HG02610 (cell line): ENCODE measurements at regions not wholly inside any gene's neighbourhood (a gene's known extent, or its start where the extent isn't known, plus 50 kb on each side); places are given as distances from the start of the nearest gene placed in this dataset.
"Not testable (repeated sequence)": the region's sequence is repeated elsewhere in the genome, so short reads cannot be mapped to it uniquely, and the experiment has no call there.

Experiments used
- ATAC-seq: cut with Tn5 transposase; IDR thresholded peaks from one replicate; pipeline ENCODE4 v1.9.1; 2021; ENCODE audit warnings: mild to moderate bottlenecking, moderate library complexity; ENCODE audit not compliant: unreplicated experiment

DNA sequence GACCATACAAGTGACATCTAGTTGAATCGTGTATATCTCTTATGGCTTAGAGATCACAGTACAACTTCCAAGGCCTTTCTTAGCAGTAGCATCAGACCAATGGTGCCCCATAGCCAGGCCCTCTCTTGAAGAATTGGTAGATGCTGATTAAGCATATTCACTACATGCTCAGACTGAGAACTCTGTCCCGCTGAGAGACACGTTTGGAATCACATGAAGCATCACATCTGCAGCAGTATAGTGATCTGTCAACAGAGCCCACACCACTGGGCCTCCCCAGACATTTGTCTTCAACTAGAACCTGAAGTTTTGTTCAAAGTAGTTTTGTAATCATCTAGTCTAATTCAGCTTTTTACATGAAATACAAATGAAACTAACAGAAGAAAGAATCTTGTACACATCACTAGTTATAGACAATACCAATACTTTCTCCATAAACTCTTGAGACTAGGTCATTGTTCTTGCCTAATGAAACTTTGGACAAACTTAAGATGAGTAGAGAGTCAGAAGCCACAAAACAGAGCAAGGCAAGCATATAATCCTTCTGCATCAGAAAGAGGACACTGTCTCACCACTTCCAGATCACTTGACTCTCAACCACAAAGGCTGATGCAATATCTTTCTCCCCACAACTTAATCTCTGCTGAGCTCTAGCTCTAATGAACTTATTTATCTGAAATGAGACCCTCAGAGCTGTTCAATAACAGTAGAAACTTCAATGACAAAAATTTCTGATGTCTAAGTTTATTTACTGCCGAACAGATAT lies 182.7 kb downstream of the TBX18 start:
- no peak for ATAC-seq

DNA sequence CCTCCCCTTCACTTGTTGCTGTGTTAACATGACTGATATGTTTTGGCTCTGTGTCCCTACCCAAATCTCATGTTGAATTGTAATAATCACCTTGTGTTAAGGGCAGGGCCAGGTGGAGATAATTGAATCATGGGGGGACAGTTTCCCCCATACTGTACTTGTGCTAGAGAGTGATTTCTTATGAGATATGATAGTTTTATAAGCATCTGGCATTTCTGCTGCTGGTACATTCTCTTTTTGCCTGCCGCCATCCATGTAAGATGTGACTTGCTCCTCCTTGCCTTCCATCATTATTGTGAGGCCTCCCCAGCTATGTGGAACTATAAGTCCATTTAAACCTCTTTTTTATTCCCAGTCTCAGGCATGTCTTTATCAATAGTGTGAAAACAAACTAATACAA lies 185.0 kb downstream of the TBX18 start:
- ATAC-seq, result no peak

DNA sequence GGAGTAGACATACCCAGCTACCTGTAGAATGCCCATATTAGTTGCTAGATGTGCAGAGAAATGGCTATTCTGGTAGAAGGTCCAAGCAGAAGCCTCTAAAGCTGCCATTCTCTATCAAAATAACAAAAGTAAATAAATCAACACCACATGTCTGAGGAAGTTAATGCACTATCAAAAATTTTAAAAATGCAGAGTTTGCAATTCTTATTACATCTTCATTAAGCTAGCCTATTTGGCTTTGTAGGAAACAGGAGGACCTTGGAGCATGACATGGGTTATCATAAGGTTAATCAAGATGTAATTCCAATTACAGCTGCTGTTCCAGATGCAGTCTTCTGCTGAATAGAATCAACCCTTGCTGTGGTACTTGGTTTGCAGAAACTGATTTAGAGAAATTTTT lies 188.4 kb downstream of the TBX18 start:
- ATAC-seq, result no peak

- ATAC-seq, result peak; percentile 98
These were observed 189.1 kb downstream of the TBX18 start for GRCh38 chr6:84575264-84575663.

DNA sequence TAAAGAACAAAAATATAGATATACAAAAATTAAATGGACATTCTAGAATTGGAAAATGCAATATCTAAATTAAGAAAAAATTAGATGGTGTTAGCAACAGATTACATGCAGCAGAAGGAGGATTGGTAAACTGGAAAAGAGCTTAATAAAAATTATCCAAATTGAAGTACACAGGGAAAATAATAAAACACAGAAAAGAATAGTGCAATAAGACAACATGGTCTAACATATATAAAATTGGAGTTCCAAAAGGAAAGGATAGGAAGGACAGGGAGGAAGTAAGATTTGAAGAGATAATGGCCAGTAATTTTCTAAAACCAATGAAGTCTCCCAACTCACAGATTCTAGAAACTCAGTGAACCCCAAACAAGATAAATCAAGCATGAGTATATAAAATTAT lies 194.5 kb downstream of the TBX18 start:
- ATAC-seq, result no peak

DNA sequence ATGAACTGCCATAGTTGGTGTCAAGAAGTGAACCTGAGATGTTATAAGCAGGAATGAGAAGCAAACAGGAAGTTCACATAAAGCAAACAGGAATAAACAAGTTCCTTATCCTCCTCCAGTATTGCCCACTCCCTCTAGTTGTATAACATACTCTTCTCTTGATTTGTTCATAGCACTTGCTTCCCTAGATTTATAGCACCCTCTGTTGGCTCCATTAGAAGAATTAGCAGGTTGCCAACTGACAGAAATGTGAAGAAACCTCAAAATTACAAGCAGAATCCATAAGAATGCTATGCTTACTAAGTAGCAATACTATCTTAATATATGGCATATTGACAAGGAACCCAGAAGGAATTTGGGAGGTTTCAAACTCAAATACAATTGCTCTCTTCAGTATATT lies 195.4 kb downstream of the TBX18 start:
- no peak for ATAC-seq

- ATAC-seq, result not testable (repeated sequence)
These were observed 198.7 kb downstream of the TBX18 start for GRCh38 chr6:84565718-84566117.

GRCh38 chr6:84560436-84561390 lies 203.7 kb downstream of the TBX18 start:
- ATAC-seq, result no peak

- ATAC-seq, result no peak
These were observed 207.7 kb downstream of the TBX18 start for GRCh38 chr6:84556541-84557335.

DNA sequence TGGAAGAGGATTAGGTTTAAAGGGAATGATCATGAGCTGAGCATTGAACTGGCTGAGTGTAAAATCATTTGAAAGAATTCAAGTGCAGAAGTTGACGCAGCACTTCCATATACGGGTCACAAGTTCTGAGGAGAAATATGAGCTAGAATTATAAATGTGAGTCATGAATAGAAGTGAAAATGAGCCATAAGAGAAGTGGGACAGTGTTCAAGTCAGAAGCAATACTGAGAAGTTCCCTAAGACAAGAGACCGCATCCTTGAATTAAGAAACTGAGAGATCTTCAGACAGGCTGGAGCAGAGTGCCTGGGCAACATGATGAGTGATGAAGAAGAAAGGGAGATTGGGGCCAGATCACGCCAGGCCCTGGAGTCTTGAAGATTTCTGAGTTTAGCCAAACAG lies 209.7 kb downstream of the TBX18 start:
- no peak for ATAC-seq

DNA sequence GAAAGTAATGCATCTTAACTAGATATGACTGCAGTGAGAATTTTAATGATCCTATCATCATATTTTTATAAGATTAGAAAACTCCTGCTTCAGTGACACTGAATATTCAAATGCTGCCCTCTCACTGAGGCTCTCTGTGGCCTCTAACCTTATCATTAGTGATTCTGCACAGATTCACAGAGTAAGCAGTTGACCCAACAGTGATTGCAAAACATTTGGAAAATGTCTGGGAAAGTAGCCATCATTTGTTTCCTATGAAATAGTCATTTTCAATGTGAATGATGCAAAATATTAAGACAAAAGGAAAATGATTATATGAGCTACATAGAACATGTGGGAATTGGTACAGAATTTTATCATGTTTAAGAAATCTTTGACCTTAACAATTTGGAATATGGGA lies 210.3 kb downstream of the TBX18 start:
- no peak for ATAC-seq

- no peak for ATAC-seq
These were observed 210.9 kb downstream of the TBX18 start for GRCh38 chr6:84553527-84553926.

DNA sequence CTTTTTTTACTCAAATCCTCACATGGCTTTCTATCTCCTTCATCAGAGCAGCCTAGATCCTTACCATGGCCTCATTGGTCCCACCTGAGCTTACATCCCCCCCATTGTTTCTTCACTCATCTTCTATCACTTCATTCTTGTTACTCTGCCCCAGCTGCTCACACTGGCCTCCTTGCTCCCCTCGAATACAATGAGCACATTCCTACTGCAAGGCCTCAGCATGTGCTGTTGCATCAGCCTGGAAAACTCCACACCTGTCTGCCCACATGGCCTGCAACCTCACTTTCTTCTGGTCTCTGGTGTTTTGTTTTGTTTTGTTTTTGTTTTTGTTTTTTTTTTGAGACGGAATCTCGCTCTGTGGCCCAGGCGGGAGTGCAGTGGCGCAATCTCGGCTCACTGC lies 212.6 kb downstream of the TBX18 start:
- no peak for ATAC-seq

DNA sequence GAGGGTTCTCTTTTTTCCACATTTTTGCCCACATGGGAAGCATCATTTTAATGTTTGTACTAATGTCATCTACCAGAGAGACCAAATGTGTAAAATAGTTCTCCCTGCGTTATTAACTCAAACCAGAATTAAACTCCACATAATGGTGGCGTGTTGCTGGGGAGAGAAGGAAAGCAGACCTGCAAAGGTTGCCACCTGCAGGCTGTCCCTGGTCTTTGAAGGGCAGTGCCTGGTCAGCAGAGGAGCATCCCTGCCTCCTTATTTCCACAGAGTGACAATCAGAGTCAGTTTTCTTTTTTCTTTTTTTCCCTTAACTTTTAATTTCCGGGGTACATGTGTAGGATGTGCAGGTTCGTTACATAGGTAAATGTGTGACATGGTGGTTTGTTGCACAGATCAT lies 214.5 kb downstream of the TBX18 start:
- no peak for ATAC-seq

DNA sequence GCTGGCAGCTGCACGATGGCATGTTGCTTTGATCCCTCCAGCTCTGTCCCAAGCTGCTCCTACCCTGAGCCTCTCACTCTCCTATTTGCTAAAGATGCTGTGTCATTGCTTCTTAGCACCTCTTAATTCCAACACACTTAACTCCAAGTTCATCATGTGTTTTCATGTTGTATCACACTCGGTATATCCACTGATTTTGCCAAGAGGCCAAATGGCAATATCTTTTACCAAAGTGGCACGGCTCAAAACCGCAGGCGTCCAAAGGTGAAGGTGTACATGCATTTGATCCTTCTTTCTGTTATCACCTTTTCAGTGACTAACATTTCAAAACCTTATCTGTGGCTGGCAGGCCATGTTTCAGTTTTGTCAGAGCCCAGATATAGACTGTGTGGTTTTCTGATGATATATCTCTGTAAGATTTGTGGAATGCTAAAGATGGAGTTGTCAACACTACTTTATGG lies 217.0 kb downstream of the TBX18 start:
- no peak for ATAC-seq

- ATAC-seq, result no peak
These were observed 217.9 kb downstream of the TBX18 start for GRCh38 chr6:84546427-84546914.

GRCh38 chr6:84539122-84539856 lies 225.1 kb downstream of the TBX18 start:
- no peak for ATAC-seq

- no peak for ATAC-seq
These were observed 227.3 kb downstream of the TBX18 start for GRCh38 chr6:84536885-84537638.

- no peak for ATAC-seq
These were observed 236.2 kb downstream of the TBX18 start for GRCh38 chr6:84528201-84528600.

DNA sequence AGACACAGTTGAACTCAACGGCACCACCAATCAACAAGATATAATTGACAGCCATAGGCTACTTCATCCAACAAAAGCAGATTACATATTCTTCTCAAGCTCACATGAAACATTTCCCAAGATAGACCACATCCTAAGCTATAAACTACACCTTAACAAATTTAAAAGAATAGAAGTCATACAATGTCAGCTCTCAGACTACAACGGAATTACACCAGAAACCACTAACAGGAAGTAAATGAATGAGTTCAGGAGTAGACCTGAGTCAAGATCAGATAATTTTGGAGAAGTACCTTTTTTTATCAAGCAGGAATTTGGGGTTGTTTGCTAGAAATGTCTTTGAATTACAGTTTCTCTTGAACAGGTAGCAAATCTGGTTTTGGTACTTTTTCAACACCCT lies 237.8 kb downstream of the TBX18 start:
- no peak for ATAC-seq
